ENCODE measurements at regions not wholly inside any gene's neighbourhood (a gene's known extent, or its start where the extent isn't known, plus 50 kb on each side); places are given as distances from the start of the nearest gene placed in this dataset.

DNA sequence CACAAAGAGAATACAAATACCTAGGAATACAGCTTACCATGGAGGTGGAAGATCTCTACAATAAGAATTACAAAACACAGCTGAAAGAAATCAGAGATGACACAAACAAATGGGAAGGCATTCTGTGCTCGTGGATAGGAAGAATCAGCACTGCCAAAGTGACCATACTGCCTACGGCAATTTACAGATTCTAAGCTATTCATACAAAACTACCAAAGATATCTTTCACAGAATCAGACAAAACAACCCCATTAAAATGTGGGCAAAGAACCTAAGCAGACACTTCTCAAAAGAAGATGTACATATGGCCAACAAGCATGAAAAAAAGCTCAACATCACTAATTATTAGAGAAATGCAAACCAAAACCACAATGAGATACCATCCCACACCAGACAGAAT is 133.2 kb upstream of the SSTR4 start:
- Histone ChIP-seq H3K9me2 (no peaks in the 10 kb centered on the region), H3F3A (replicated peaks; ENCODE audit: insufficient read depth) (no peaks in the 10 kb centered on the region), H2AFZ (ENCODE audit: low read depth) (no peak overlapping the region), H3K27ac (ENCODE audit: low read depth in 2 of 2, low read length in 1 of 2) (no peak overlapping the region), H3K4me1 (ENCODE audit: control insufficient read depth in 1 of 2, insufficient read depth in 2 of 2, low read depth in 1 of 2, low read length in 1 of 2) (no peaks in the 10 kb centered on the region), H3K27me3 (ENCODE audit: insufficient read depth) (peaks cover 14% of the 10 kb centered on the region), H4K20me1 (ENCODE audit: insufficient read depth) (no peaks in the 10 kb centered on the region), H3K4me3 (ENCODE audit: low read depth in 2 of 2, low read length in 1 of 2) (no peak overlapping the region), H3K9ac (no peak overlapping the region), H3K9me3 (no peaks in the 10 kb centered on the region), H3K79me2 (ENCODE audit: insufficient read depth) (no peaks in the 10 kb centered on the region), H3K4me2 (no peak overlapping the region), H3K36me3 (replicated peaks in 1 of 2; ENCODE audit: control insufficient read depth in 1 of 2, insufficient read depth in 2 of 2, low read length in 1 of 2) (no peaks in the 10 kb centered on the region)
- no peak for DNase-seq
- CTCF ChIA-PET, result no interaction called here
- no peak for TF ChIP-seq GABPA (IDR thresholded peaks at IDR 0.05; ENCODE audit: low read depth)
- no peak for TF ChIP-seq MXI1 (IDR thresholded peaks at IDR 0.05; ENCODE audit: low read depth, low read length)
- TF ChIP-seq, protein P1, sequence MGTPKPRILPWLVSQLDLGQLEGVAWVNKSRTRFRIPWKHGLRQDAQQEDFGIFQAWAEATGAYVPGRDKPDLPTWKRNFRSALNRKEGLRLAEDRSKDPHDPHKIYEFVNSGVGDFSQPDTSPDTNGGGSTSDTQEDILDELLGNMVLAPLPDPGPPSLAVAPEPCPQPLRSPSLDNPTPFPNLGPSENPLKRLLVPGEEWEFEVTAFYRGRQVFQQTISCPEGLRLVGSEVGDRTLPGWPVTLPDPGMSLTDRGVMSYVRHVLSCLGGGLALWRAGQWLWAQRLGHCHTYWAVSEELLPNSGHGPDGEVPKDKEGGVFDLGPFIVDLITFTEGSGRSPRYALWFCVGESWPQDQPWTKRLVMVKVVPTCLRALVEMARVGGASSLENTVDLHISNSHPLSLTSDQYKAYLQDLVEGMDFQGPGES (IDR thresholded peaks at IDR 0.05; ENCODE audit: low read depth, low read length), result no peak
- no peak for TF ChIP-seq MEF2A (IDR thresholded peaks at IDR 0.05; ENCODE audit: borderline replicate concordance, low read depth)
- TF ChIP-seq, protein P2, sequence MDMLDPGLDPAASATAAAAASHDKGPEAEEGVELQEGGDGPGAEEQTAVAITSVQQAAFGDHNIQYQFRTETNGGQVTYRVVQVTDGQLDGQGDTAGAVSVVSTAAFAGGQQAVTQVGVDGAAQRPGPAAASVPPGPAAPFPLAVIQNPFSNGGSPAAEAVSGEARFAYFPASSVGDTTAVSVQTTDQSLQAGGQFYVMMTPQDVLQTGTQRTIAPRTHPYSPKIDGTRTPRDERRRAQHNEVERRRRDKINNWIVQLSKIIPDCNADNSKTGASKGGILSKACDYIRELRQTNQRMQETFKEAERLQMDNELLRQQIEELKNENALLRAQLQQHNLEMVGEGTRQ (IDR thresholded peaks at IDR 0.05; ENCODE audit: borderline replicate concordance, low read depth, low read length), result no peak
- no peak for TF ChIP-seq RCOR1 (IDR thresholded peaks at IDR 0.05; ENCODE audit: low read length)
- TF ChIP-seq, protein P3, sequence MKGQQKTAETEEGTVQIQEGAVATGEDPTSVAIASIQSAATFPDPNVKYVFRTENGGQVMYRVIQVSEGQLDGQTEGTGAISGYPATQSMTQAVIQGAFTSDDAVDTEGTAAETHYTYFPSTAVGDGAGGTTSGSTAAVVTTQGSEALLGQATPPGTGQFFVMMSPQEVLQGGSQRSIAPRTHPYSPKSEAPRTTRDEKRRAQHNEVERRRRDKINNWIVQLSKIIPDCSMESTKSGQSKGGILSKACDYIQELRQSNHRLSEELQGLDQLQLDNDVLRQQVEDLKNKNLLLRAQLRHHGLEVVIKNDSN (IDR thresholded peaks at IDR 0.05; ENCODE audit: borderline replicate concordance, low read depth), result no peak
- no peak for TF ChIP-seq TCF12 (IDR thresholded peaks at IDR 0.05)
- TF ChIP-seq EP300 (IDR thresholded peaks at IDR 0.05; ENCODE audit: borderline replicate concordance in 1 of 2, low read depth in 1 of 2, low read length in 1 of 2), result no peak
- TF ChIP-seq CHD2 (IDR thresholded peaks at IDR 0.05; ENCODE audit: low read length, partially characterized antibody), result no peak
- no peak for TF ChIP-seq GATA2 (CRISPR knock-in tag; IDR thresholded peaks at IDR 0.05)
- TF ChIP-seq RXRA (IDR thresholded peaks at IDR 0.05; ENCODE audit: borderline replicate concordance, low read depth), result no peak
- TF ChIP-seq RAD21 (IDR thresholded peaks at IDR 0.05; ENCODE audit: low read length), result no peak
- no peak for TF ChIP-seq NFIC (IDR thresholded peaks at IDR 0.05; ENCODE audit: borderline replicate concordance)
- TF ChIP-seq ELF1 (IDR thresholded peaks at IDR 0.05), result no peak
- WGBS (ENCODE audit: low lambda C conversion rate), result 9% methylated on average over 2 of the region's 2 CpGs
- POLR2A ChIA-PET, result no interaction called here

DNA sequence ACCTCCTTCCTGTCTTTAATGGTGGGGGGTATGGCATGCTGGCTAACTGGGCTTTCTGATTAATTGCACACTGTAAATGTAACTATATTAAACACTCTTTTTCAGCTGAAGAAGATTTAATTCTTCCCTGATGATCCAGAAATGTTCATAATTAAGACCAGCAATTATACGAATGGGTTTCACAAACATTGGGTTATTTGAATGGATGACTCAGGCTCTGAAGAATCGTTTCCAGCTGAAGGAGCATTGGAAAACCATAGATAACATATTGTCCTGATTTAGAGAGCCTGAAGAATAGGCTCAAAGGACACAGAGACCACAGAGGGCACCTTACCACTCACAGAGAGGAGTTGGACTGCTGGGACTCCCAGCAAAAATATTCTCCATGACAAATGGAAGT is 130.7 kb upstream of the SSTR4 start:
- Histone ChIP-seq H3K4me2 (no peak overlapping the region), H3K4me1 (ENCODE audit: control insufficient read depth in 1 of 2, insufficient read depth in 2 of 2, low read depth in 1 of 2, low read length in 1 of 2) (no peaks in the 10 kb centered on the region), H3K27ac (ENCODE audit: low read depth in 2 of 2, low read length in 1 of 2) (no peak overlapping the region), H3K36me3 (replicated peaks in 1 of 2; ENCODE audit: control insufficient read depth in 1 of 2, insufficient read depth in 2 of 2, low read length in 1 of 2) (no peaks in the 10 kb centered on the region), H3K4me3 (ENCODE audit: low read depth in 2 of 2, low read length in 1 of 2) (no peak overlapping the region), H3K9me3 (no peaks in the 10 kb centered on the region), H3K27me3 (ENCODE audit: insufficient read depth) (peaks cover 35% of the 10 kb centered on the region), H3K79me2 (ENCODE audit: insufficient read depth) (no peaks in the 10 kb centered on the region), H3F3A (replicated peaks; ENCODE audit: insufficient read depth) (no peaks in the 10 kb centered on the region), H4K20me1 (ENCODE audit: insufficient read depth) (no peaks in the 10 kb centered on the region), H2AFZ (ENCODE audit: low read depth) (no peak overlapping the region), H3K9me2 (no peaks in the 10 kb centered on the region), H3K9ac (no peak overlapping the region)
- ChIA-PET CTCF (no interaction called here), POLR2A (no interaction called here)
- DNase-seq, result no peak
- whole genome bisulfite sequencing (ENCODE audit: low lambda C conversion rate), result 14% methylated on average over 2 of the region's 2 CpGs
- TF ChIP-seq GATA2 (CRISPR knock-in tag; IDR thresholded peaks at IDR 0.05) (no peak), TCF12 (IDR thresholded peaks at IDR 0.05) (no peak), RFX5 (IDR thresholded peaks at IDR 0.05; ENCODE audit: low read length) (no peak), FOXJ3 (CRISPR knock-in tag; IDR thresholded peaks at IDR 0.05) (no peak), NRF1 (IDR thresholded peaks at IDR 0.05; ENCODE audit: low read depth, low read length) (no peak), SMC3 (IDR thresholded peaks at IDR 0.05; ENCODE audit: low read depth, low read length) (no peak), MEF2A (IDR thresholded peaks at IDR 0.05; ENCODE audit: borderline replicate concordance, low read depth) (no peak), FOXM1 (IDR thresholded peaks at IDR 0.05; ENCODE audit: low read depth) (no peak), TEAD4 (IDR thresholded peaks at IDR 0.05; ENCODE audit: borderline replicate concordance, insufficient read depth) (no peak)
- TF ChIP-seq, protein P1 (IDR thresholded peaks at IDR 0.05; ENCODE audit: low read depth, low read length), result no peak
- TF ChIP-seq, protein P4, sequence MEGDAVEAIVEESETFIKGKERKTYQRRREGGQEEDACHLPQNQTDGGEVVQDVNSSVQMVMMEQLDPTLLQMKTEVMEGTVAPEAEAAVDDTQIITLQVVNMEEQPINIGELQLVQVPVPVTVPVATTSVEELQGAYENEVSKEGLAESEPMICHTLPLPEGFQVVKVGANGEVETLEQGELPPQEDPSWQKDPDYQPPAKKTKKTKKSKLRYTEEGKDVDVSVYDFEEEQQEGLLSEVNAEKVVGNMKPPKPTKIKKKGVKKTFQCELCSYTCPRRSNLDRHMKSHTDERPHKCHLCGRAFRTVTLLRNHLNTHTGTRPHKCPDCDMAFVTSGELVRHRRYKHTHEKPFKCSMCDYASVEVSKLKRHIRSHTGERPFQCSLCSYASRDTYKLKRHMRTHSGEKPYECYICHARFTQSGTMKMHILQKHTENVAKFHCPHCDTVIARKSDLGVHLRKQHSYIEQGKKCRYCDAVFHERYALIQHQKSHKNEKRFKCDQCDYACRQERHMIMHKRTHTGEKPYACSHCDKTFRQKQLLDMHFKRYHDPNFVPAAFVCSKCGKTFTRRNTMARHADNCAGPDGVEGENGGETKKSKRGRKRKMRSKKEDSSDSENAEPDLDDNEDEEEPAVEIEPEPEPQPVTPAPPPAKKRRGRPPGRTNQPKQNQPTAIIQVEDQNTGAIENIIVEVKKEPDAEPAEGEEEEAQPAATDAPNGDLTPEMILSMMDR (IDR thresholded peaks at IDR 0.05), result no peak

Data from SK-N-SH (cell line).